ENCODE measurements at regions not wholly inside any gene's neighbourhood (a gene's known extent, or its start where the extent isn't known, plus 50 kb on each side); places are given as distances from the start of the nearest gene placed in this dataset.

- Histone ChIP-seq H3K27me3 (ENCODE audit: insufficient read depth, low read length) (no peaks in the 10 kb centered on the region), H3K36me3 (ENCODE audit: control insufficient read depth in 1 of 2, insufficient read depth in 2 of 2, low read length in 2 of 2) (no peaks in the 10 kb centered on the region), H3K9ac (ENCODE audit: low read length) (no peak overlapping the region), H3K79me2 (ENCODE audit: insufficient read depth, low read length) (no peaks in the 10 kb centered on the region), H3K9me2 (ENCODE audit: insufficient read depth) (no peaks in the 10 kb centered on the region), H3K4me1 (ENCODE audit: control insufficient read depth in 1 of 2, insufficient read depth in 2 of 2, low read length in 2 of 2) (no peaks in the 10 kb centered on the region), H3K9me3 (ENCODE audit: control insufficient read depth in 1 of 2, insufficient read depth in 1 of 2, low read depth in 1 of 2, low read length in 2 of 2) (peaks cover 3% of the 10 kb centered on the region in 2 experiments; a peak in 2 of 4 replicates), H4K20me1 (ENCODE audit: insufficient read depth) (no peaks in the 10 kb centered on the region), H2AFZ (ENCODE audit: low read depth, low read length, poor library complexity, severe bottlenecking) (no peak overlapping the region), H3K4me3 (replicated peaks in 1 of 2; ENCODE audit: low read depth in 1 of 2, low read length in 2 of 2) (no peak overlapping the region), H3K27ac (ENCODE audit: low read depth, low read length) (no peak overlapping the region), H3K4me2 (ENCODE audit: low read length) (no peak overlapping the region)
- intact Hi-C loops (cut with micrococcal nuclease), result no loop called here
- no TSS peak for BruUV-seq (replicated peaks)
- ATAC-seq, result no peak
- ChIA-PET RAD21 (ENCODE audit: low non-redundant PET in 1 of 2, low total read pairs in 2 of 2, uncharacterized antibody in 2 of 2, unreplicated experiment in 2 of 2) (no interaction called here), CTCF (no interaction called here), POLR2A (no interaction called here)
- TF ChIP-seq CBX3 (IDR thresholded peaks at IDR 0.05; ENCODE audit: low read depth) (peak; percentile 19; the same call in 1 of the 2 replicates), SRF (IDR thresholded peaks at IDR 0.05; ENCODE audit: low read depth) (no peak)
- no peak for DNase-seq (ENCODE audit: low read depth, low spot score)
These were observed 134.7 kb upstream of the VEPH1 start for GRCh38 chr3:157637866-157638265.

- ChIA-PET RAD21 (ENCODE audit: low non-redundant PET in 1 of 2, low total read pairs in 2 of 2, uncharacterized antibody in 2 of 2, unreplicated experiment in 2 of 2) (no interaction called here), POLR2A (no interaction called here), CTCF (no interaction called here)
- DNase-seq (ENCODE audit: low read depth, low spot score) (no peak), ATAC-seq (no peak)
- Histone ChIP-seq H3K9ac (ENCODE audit: low read length) (no peak overlapping the region), H3K4me2 (ENCODE audit: low read length) (no peak overlapping the region), H3K9me2 (ENCODE audit: insufficient read depth) (no peaks in the 10 kb centered on the region), H3K4me3 (replicated peaks in 1 of 2; ENCODE audit: low read depth in 1 of 2, low read length in 2 of 2) (no peak overlapping the region), H3K27me3 (ENCODE audit: insufficient read depth, low read length) (no peaks in the 10 kb centered on the region), H2AFZ (ENCODE audit: low read depth, low read length, poor library complexity, severe bottlenecking) (no peak overlapping the region), H3K4me1 (ENCODE audit: control insufficient read depth in 1 of 2, insufficient read depth in 2 of 2, low read length in 2 of 2) (no peaks in the 10 kb centered on the region), H3K9me3 (ENCODE audit: control insufficient read depth in 1 of 2, insufficient read depth in 1 of 2, low read depth in 1 of 2, low read length in 2 of 2) (peaks cover 0 to 3% of the 10 kb centered on the region in 2 experiments; a peak in 1 of 4 replicates), H3K27ac (ENCODE audit: low read depth, low read length) (no peak overlapping the region), H3K79me2 (ENCODE audit: insufficient read depth, low read length) (no peaks in the 10 kb centered on the region), H3K36me3 (ENCODE audit: control insufficient read depth in 1 of 2, insufficient read depth in 2 of 2, low read length in 2 of 2) (no peaks in the 10 kb centered on the region), H4K20me1 (ENCODE audit: insufficient read depth) (no peaks in the 10 kb centered on the region)
- BruUV-seq (replicated peaks), result no TSS peak
- no peak for TF ChIP-seq TCF7L2 (IDR thresholded peaks at IDR 0.05; ENCODE audit: borderline replicate concordance, extremely low read depth, insufficient read depth, insufficient read length)
- no peak for TF ChIP-seq ZFX (IDR thresholded peaks at IDR 0.05)
- no peak for TF ChIP-seq ELF1 (IDR thresholded peaks at IDR 0.05; ENCODE audit: borderline replicate concordance, low read depth)
- TF ChIP-seq EZH2 (IDR thresholded peaks at IDR 0.05), result no peak
- intact Hi-C loops (cut with micrococcal nuclease), result no loop called here
These were observed 130.0 kb upstream of the VEPH1 start for GRCh38 chr3:157633241-157633640.
